ENCODE measurements at regions not wholly inside any gene's neighbourhood (a gene's known extent, or its start where the extent isn't known, plus 50 kb on each side); places are given as distances from the start of the nearest gene placed in this dataset.

- TF ChIP-seq ZNF430 (CRISPR knock-in tag; IDR thresholded peaks at IDR 0.05) = no peak
- no peak for TF ChIP-seq NFYC (CRISPR knock-in tag; IDR thresholded peaks at IDR 0.05)
- no peak for TF ChIP-seq ZNF724P (CRISPR knock-in tag; IDR thresholded peaks at IDR 0.05; ENCODE audit: borderline replicate concordance)
- TF ChIP-seq ZNF24 (IDR thresholded peaks at IDR 0.05) = no peak
Observed at GRCh38 chrX:28351801-28352200, 235.4 kb upstream of the IL1RAPL1 start (continued).

GRCh38 chrX:28349888-28350287 is 237.4 kb upstream of the IL1RAPL1 start:
- BruUV-seq (replicated peaks) = no TSS peak
- Histone ChIP-seq H3K27ac (ENCODE audit: extremely low read length, insufficient read depth, low read length) (no peak overlapping the region), H3K4me1 (ENCODE audit: insufficient read depth, low read length) (no peaks in the 10 kb centered on the region), H3K36me3 (replicated peaks in 1 of 2; ENCODE audit: control insufficient read depth in 1 of 2, insufficient read depth in 2 of 2, low read length in 2 of 2) (no peaks in the 10 kb centered on the region), H3K4me3 (replicated peaks in 1 of 3; ENCODE audit: insufficient read depth in 1 of 3, low read depth in 2 of 3, low read length in 3 of 3) (no peak overlapping the region), H2AFZ (ENCODE audit: low read length) (no peak overlapping the region), H3K27me3 (ENCODE audit: control insufficient read depth in 1 of 2, insufficient read depth in 2 of 2, low read length in 2 of 2) (no peaks in the 10 kb centered on the region), H4K20me1 (ENCODE audit: insufficient read depth, low read length) (no peaks in the 10 kb centered on the region), H3K4me2 (ENCODE audit: low read depth, low read length) (no peak overlapping the region), H3K9me3 (ENCODE audit: low read length) (no peaks in the 10 kb centered on the region), H3K79me2 (ENCODE audit: insufficient read depth, low read length) (no peaks in the 10 kb centered on the region), H3K9ac (ENCODE audit: insufficient read depth, low read depth, low read length) (no peak overlapping the region)
- intact Hi-C loops (cut with micrococcal nuclease; ENCODE audit: unreplicated experiment) = no loop called here
- POLR2A ChIA-PET = no interaction called here
- DNase-seq (ENCODE audit: low spot score) (no peak), FAIRE-seq (no peak), ATAC-seq (no peak)
- CTCF ChIA-PET (ENCODE audit: low intra/inter-chr PET ratio, low total read pairs) = no interaction called here
- in situ Hi-C loops (cut with HindIII; ENCODE audit: extremely low pct_ligation_motif_present, low pct_unique_long_range_greater_than_20kb) = no loop called here
- TF ChIP-seq BHLHE40 (IDR thresholded peaks at IDR 0.05; ENCODE audit: low read length) = no peak
- no peak for TF ChIP-seq TFAP4 (IDR thresholded peaks at IDR 0.05; ENCODE audit: borderline replicate concordance, low read depth)
- TF ChIP-seq SP2 (CRISPR knock-in tag; IDR thresholded peaks at IDR 0.05) = no peak
- no peak for TF ChIP-seq ZHX2 (IDR thresholded peaks at IDR 0.05; ENCODE audit: low read depth)
- TF ChIP-seq ZHX2 (CRISPR knock-in tag; IDR thresholded peaks at IDR 0.05; ENCODE audit: borderline replicate concordance) = no peak
- no peak for TF ChIP-seq SALL2 (CRISPR knock-in tag; IDR thresholded peaks at IDR 0.05)
- no peak for TF ChIP-seq SETDB1 (CRISPR knock-in tag; IDR thresholded peaks at IDR 0.05; ENCODE audit: borderline replicate concordance)
- TF ChIP-seq ATF6 (CRISPR knock-in tag; conservative IDR thresholded peaks at IDR 0.05) = no peak
- no peak for TF ChIP-seq ZBTB10 (CRISPR knock-in tag; IDR thresholded peaks at IDR 0.05; ENCODE audit: borderline replicate concordance)
